ENCODE measurements at regions not wholly inside any gene's neighbourhood (a gene's known extent, or its start where the extent isn't known, plus 50 kb on each side); places are given as distances from the start of the nearest gene placed in this dataset.

DNA sequence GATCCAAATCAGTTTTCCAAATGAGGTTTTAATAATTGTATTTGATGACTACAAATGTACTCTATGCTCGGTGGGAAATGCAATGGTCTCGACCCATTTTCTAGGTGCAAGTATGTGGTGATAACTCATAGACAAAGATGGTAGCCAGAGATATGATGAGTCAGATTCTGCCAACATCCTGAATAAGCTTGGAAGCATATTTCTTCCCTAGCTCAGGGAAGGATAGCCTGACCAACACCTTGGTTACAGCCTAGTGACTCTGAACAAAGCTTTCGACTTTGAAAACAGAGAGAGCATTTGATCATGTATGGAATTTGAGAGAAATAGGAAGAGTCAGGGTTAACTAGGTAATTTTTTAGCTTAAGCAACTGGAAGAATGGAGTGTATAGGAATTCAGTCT lies 128.3 kb upstream of the MYOCD start:
- DNase-seq = no peak

DNA sequence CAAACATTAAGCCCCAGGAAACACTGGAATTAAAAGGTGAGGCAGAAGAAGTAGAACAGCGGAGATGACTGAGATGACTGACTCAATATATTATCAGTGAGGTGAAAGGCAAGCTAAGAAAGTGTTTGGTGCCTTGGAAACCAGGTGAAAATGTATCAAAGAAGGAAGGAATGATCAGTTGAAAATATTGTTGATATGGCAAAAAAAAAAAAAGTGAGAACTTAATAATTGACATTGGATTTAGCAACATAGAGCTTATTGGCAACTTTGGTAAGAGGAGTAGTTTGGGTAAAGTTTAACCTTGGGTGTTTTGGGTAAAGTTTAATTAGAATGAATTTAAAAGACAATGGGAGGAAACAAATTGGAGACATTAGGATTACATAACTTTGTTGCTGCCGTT lies 127.7 kb upstream of the MYOCD start:
- no peak for DNase-seq

DNA sequence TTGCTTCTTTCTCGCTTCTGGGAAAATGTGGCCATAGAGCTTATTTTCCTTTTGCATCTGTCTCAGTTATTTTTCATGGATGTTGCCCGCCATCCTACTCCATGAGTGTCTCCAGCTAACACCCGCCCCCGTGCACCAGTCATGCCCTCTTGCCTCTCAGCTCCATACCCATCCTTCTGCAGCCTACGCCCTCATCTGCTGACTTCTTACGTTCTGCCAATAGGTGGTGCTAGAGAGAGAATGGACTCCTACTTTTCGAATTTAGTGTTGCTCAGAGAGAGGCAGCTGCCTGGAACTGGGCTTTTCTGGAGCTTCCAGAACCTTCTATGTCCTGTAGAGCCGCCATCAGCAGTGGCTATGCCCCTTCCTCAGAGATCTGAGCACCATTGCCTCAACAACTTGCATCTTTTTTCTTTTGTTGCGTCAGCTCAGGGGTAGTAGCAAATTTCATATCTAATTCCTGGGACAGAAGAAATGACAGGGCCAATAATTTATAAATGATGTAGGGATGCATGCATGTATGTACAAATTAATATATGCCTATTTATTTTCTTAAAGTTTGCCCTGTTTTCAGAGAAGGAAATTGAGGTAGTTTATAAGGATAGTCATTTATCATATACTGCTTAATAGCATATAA lies 119.7 kb upstream of the MYOCD start:
- no peak for DNase-seq

DNA sequence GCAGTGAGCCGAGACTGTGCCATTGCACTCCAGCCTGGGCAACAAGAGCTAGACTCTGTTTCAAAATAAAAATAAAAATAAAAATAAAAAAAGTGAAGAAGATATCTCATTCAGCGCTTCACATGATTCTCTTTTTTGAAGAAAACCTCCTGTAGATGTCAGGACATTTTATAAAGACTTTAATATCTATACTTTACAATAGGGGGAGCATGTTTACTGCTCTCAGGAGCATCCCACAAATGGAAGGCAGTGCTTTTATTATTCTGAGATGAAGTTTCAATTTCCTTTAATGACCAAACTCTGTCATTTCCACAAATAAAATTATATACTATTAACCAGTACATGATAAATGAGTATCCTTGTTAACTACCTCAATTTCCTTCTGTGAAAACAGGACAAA lies 118.7 kb upstream of the MYOCD start:
- DNase-seq = no peak

DNA sequence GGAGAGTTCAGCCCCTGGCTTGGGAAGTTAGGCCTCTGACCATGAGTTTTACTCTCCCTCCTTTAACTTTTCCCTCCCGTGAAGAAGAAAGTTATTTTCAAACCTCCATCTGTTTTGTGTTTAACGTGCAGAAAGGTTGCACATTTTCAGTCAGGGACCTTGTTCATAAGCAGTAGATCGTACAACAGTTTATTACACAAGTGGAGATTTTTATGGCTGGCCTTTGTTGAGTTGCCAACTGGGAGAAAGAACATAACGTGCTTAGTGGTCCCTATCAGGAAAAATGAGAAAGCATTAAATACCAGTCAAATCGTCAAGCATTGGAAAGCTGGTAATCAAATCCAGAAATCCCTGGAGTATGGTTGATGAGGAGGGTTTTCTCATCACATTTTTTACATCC lies 117.9 kb upstream of the MYOCD start:
- DNase-seq = no peak

DNA sequence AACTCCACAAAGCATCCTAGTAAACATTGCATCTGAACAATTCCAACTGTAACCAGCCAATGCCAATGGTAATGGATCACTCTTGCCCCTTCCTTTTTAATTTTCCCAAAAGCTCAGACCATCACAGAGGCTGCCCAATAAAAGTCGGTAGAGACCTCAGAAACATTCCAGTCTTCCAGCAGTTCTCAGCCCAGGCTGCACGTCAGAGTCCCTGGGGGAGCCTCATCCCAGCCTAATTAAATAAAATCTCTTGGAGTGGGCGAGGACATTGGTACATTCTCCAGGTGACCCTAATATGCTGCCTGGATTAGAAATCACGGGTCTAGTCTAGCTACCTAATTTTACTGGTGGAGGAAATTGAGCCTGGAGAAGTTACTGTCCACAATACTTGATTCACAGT lies 117.1 kb upstream of the MYOCD start:
- no peak for DNase-seq

DNA sequence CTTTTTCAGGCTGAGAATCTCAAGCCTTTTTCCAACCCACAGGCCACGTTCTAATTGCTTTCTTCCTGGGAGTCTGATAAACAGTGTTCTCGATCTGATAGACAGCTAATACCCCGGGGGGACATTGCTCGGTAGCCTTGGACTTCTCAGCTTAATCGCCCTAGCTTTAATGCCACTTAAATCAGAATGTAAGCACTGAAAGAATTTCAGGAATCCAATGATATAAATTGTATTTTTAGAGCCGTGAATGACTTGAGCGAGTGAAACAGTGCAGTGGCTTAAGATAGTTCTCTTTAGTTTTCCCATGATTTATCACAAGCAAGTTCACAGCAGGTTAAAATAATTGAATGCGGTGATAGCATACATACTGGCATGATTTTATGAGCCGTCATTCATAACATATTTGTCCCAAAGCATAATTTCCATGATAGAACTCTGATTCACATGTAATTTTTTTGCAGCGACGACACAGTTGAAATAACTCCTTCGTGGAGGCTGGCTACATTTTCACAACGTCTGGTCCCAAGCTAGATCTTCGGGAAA lies 116.1 kb upstream of the MYOCD start:
- DNase-seq = no peak

DNA sequence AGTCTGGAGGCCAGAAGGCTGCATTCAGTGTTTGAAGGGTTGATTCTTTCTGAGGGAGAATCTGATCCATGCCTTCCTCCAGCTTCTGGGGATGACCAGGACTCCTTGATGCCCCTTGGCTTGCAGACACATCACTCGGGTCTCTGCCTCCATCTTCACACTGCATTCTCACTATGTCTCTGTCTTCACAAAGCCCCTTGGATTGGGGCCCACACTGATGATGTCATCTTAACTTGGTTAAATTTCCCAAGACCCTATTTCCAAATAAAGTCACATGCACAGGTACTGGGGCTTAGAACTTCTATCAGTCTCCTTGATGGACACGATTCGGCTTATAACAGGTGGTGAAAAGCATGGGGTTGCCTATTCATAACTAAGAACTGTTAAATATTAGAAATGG lies 112.1 kb upstream of the MYOCD start:
- no peak for DNase-seq

DNA sequence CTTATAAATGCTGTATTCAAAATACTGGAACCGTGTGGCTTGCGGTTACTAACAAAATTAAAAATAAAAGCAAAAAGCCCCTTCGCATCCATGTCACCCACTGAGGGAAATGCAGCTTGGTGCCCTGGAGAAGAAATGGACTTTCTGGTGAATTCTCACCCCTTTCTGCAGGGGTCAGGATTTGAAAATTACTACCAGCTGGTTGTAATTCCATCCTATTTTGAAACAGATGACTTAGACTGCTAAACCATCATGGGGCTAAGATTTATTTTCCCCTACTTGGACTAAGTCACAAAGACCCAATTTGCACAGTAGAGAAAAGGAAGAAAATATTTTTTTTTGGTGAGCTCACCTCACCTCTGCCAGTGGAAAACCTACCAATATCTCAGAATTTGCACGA lies 111.4 kb upstream of the MYOCD start:
- DNase-seq = no peak

DNA sequence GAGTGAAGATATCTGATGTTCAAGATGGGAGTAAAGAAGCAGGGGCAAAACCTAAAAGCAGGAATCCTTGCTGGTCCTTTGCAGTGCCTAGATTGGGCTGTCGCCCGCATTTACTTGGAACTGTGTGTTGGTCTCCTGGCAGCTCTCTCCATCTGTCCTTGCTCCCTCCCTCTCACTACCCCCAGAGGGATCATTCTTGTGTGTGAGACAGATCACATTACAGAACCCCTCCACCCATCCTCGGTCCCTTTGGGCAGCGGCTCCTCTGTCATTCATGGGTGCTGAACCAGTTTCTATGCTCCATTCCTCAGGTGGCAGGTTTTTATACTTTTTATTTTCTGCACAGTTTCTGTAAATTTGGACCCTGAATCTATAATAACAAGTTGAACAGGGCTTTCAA lies 99.4 kb upstream of the MYOCD start:
- DNase-seq = no peak

DNA sequence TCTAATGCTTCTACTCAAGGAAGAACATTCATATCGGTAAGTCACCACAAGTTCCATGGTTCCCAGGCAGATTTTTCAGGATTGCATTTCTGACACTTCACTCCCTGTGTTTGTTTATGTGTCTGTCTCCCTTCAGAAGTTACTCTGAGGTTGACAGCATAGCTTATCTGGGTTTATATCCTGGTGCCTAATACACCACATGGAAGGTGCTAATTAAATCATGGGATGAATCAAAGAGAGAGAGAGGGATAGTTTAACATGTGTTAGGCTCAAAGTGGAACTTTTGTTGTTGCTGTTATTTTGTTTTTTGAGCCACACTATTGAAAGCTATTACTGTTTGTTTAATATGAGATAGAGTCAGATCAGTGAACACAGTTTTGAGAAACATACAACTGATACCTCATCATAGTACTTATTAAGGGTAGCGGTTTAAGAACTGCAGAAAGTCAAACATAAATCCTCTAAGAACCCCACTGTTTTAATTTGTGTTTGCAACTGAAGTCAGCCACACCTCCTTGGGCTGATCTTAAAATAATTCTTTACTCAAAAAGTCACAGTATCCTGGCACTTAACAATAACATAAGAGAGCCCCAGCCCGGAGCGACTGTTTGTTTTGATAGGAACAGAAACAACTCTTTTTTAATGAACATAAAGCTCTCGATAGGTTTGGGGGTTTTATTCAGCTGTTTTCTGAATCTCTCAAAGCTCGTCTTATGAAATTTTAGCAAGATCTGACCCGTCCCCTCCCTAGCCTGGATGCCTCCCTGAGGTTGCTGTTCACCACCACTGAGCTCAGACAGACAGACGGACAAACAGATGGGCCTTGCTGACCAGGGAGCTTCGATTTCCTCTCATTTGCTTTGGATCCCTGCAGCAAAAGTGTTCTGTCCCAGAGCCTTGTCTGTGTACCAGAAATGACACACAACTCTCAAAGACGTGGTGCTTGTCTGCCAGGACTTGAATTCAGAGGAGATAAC lies 98.3 kb upstream of the MYOCD start:
- DNase-seq = no peak

DNA sequence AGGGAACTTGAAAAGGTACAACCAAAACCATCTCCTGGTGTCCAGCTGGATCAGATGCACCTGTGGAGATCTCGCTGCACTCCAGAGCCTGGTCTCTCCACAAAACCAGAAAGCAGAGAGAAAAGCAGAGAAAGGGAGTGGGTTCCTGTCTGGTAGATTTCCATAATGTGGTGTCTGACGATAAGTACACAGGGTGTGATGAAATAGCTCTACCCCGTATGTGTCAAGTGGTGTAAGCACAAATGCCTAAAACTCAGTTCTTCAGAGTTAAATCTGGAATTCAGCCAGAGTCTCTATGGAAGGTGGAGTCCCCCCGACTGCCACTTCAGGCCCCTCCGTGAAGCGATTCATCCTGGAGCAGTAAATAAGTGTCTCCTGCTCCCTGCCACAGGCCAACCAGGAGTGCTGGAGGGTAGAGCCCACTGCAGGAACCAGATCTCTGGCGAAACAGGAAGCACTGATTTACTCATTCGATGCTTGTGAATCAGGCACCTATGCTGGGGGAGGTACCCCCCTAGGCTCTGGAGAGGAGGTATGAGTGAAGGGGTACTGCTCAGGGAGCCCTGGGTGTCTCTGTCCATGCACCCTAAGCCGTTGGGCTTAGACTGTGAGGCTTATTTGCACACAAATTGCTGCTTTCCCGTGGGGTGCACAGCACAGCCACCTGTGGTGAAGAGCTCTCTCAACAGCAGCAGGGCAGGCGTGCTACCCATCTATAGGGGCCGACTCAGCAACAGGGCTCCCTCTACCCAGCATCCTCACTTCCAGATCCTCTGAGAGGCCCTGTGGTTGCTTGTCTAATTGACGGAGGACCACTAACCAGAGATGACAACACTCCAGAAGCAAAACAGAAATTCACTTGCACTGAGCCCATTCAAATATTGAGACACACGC lies 97.1 kb upstream of the MYOCD start:
- no peak for DNase-seq

DNA sequence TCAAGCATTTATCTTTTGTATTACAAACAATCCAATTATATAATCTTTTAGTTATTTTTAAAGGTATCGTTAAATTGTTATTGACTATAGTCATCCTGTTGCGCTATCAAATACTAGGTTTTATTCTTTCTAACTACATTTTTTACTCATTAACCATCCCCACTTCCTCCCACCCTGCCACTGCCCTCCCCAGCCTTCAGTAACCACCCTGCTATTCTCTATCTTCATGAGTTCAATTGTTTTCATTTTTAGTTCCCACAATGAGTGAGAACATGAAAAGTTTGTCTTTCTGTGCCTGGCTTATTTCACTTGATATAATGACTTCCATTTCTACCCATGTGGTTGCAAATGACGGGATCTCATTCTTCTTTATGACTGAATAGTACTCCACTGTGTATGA lies 94.1 kb upstream of the MYOCD start:
- DNase-seq = no peak

DNA sequence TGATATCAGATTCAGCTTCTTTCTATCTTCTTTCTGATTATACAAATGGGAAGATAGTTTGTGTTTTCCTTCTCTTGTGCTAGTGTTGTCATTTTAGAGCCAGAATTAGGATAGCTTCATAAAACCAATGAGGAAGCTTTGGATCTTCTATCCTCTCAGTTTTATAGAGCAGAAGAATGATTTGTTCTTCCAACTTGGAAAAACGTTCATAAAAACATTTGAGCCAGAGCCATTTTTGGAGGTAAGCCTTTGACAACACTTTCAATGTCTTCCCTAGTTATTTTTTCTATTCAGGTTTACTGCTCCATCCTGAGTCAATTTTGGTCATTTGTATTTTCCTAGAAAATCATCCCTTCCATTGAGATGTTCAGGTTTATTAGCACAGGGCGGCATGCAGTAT lies 91.2 kb upstream of the MYOCD start:
- no peak for DNase-seq

DNA sequence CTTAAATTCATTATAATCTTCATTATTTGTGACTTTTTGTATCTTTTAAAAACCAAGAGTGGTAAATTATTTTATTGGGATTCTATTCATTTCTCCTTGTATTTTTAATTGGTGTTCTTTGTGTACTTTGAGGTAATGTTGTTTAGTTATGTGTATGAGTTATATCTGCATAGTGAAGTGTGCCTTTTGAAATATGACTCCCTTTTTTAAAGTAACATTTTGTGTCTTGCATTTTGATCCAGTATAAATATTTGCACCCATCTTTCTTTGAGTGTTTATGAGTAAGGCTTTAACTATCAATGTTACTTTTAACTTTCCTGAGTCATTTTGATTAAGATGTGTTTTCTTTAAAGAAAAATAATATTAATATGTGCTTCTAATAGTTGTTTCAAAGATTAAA lies 90.0 kb upstream of the MYOCD start:
- no peak for DNase-seq

DNA sequence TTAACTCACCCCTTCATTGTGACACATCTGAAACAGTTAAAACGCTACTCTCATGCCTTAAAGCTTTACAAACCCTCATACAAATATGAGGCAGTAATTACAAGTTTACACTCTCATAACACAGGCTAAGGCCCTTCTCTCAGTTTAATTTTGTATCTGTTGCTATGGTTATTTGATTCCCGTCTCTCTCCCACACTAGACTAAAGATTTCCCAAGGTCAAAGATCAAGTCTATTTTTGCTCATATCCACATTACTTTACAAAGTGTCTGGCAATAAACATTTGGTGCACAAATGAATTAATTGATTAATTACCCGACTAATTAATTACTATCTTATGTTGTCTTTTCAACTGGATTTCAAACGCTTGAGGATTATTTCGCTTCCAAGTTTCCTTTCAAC lies 86.4 kb upstream of the MYOCD start:
- no peak for DNase-seq

DNA sequence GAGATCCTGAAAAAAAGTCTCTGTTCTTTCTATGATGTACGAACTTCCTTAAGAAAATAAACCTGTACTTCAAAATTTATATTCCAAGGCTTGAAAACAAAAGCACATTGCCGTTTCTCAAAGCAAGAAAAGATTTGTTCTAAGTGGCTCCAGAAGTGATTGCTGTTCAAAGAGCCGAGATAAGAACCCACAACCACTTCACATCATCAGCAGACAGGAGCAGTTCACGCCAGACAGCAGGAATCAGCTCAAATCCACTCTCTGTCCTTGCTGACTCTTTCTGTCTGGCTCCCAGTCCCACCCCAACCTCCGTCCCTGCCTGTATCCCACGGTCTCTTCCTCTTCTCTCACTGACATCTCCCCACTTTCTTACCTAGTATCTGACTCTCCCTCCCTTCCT lies 85.0 kb upstream of the MYOCD start:
- no peak for DNase-seq

DNA sequence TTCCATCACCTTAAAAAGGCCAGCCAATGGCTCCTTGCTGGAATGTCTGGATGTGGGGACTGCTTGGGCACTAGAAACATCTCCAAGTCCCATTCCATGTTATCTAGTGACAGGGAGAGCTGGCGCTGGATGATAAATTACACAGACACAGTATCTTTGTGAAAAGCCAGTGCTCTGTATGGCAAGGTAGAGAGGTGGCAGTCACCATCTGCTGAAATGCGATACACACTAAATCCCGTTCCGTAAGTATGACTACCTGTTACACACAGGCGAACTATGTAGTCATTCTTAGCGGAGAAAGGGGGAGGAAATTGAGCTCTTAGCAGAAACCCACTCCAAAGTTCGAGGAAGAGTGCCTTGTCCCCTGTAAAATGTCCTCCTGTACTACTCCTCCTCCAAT lies 81.0 kb upstream of the MYOCD start:
- no peak for DNase-seq

DNA sequence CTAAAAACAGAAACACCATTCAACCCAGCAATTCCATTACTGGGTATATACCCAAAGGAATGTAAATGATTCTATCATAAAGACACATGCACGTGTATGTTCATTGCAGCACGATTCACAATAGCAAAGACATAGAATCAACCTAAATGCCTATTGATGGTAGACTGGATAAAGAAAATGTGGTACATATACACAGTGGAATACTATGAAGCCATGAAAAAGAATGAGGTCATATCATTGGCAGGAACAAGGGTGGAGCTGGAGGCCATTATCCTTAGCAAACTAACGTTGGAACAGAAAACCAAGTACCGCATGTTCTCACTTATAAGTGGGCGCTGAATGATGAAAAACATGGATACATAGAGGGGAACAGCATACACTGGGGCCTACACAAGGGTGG lies 77.2 kb upstream of the MYOCD start:
- DNase-seq = no peak

DNA sequence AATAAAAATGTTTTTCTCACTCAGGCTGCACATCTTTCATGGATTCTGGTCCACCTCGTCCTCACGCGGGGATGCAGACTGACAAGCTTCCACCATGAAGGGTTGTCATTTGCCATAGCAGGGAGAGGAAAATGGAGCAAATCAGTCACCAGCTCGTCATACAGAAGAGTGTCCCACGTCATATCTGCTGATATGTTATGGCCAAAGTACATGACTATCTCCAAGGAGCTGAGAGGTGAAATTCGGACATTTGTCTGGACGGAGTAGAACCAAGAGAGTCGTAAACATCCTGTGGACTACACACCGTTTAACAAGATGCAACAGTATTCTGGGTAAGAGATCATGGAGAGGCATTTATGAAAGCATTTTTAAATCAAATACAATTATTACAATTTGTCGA lies 75.3 kb upstream of the MYOCD start:
- no peak for DNase-seq

DNA sequence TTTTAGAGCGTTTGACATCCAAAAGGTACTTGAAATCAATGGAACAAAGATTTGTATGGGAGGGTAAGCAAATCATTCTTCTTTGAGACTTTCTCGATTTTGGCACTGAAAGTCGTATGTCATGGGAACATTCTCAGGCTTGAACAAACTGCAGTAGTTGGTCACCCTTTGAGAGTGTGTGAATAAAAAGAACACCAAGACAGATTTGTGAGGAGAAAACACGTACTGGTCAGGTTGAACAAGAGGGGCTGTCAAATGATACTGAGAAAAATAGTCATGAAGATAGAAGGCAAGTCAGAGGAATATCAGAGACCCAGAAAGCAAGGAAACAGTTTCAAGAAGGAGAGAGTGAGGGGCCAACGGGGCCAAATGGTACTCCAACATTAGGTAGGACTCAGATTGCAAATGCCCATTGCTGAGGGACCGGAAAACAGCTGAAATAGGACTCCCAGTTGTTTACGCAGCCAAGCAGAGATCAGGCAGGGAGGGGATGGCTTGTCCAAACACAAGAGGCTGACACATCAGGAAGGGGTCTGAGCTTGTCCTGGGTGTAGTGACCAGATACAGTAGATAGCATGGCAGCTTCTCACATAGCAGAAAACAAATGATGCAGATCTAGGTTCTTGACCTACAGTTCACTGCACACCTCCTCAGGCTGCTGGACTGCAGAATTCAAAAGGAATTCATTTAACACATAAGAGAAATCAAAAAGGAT lies 74.5 kb upstream of the MYOCD start:
- DNase-seq = no peak

DNA sequence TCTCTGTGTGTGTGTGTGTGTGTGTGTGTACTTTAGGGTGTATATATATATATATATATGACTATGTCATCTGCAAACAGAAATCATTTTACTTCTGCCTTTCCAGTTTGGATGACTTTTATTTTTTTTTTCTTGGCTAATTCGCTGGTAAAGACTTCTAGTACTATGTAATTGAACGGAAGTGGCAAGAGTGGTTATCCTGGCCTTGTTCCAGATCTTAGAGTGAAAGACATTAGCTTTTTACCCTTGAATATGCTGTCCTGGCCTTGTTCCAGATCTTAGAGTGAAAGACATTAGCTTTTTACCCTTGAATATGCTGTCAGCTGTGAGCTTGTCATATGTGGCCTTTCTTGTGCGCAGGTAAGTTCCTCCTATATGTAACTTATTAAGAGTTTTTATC lies 72.7 kb upstream of the MYOCD start:
- DNase-seq = no peak

DNA sequence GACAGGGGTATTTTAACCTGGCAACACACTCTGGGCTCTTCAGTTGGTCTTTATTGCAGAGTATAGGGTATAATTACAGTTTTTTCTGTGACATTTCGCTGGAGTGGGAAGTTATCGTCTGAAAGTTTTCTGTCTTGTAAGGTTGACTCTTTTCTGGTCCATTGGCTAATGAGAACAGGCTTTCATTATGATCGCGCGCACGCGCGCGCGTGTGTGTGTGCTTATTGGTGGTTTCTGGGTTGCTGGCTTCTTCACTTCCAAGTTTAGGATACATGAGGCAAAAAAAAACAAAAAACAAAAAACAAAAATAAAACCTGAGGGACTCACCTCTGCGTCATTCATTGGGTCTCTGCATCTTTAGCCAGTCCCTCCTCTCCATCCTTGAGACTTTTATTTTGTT lies 68.7 kb upstream of the MYOCD start:
- no peak for DNase-seq
